NCI-H82 (cell line): ENCODE measurements at regions not wholly inside any gene's neighbourhood (a gene's known extent, or its start where the extent isn't known, plus 50 kb on each side); places are given as distances from the start of the nearest gene placed in this dataset.

Experiments used
- DNase-seq: peaks from one replicate; lab custom pipeline; 2025; lab: John Stamatoyannopoulos, UW

GRCh38 chr14:100399052-100399849, 76.1 kb downstream of the SLC25A47 start:
- DNase-seq, result no peak

GRCh38 chr14:100400115-100400514, 77.0 kb downstream of the SLC25A47 start:
- DNase-seq, result no peak

GRCh38 chr14:100401031-100401692, 78.0 kb downstream of the SLC25A47 start:
- DNase-seq, result no peak

- no peak for DNase-seq
Observed at GRCh38 chr14:100401792-100402191, 78.7 kb downstream of the SLC25A47 start.

- DNase-seq, result no peak
Observed at GRCh38 chr14:100402631-100403030, 79.5 kb downstream of the SLC25A47 start.

- DNase-seq, result no peak
Observed at GRCh38 chr14:100403105-100403504, 80.0 kb downstream of the SLC25A47 start.

- no peak for DNase-seq
Observed at GRCh38 chr14:100403802-100404365, 80.7 kb downstream of the SLC25A47 start.

- no peak for DNase-seq
Observed at GRCh38 chr14:100404419-100404818, 81.3 kb downstream of the SLC25A47 start.

GRCh38 chr14:100405760-100406455, 82.8 kb downstream of the SLC25A47 start:
- DNase-seq, result no peak

GRCh38 chr14:100406505-100407131, 83.5 kb downstream of the SLC25A47 start:
- no peak for DNase-seq

- DNase-seq, result no peak
Observed at GRCh38 chr14:100407376-100408102, 84.4 kb downstream of the SLC25A47 start.

GRCh38 chr14:100408350-100409002, 85.3 kb downstream of the SLC25A47 start:
- no peak for DNase-seq

GRCh38 chr14:100409003-100409360, 85.8 kb downstream of the SLC25A47 start:
- no peak for DNase-seq

GRCh38 chr14:100409651-100410050, 86.5 kb downstream of the SLC25A47 start:
- no peak for DNase-seq

- no peak for DNase-seq
Observed at GRCh38 chr14:100410056-100410565, 87.0 kb downstream of the SLC25A47 start.

GRCh38 chr14:100413699-100414098, 90.6 kb downstream of the SLC25A47 start:
- no peak for DNase-seq

- DNase-seq, result no peak
Observed at GRCh38 chr14:100415226-100415625, 92.1 kb downstream of the SLC25A47 start.

- no peak for DNase-seq
Observed at GRCh38 chr14:100416081-100416680, 93.0 kb downstream of the SLC25A47 start.

GRCh38 chr14:100416921-100417860, 94.1 kb downstream of the SLC25A47 start:
- peak; percentile 62 for DNase-seq
